GM12874 (cell line): ENCODE measurements at regions not wholly inside any gene's neighbourhood (a gene's known extent, or its start where the extent isn't known, plus 50 kb on each side); places are given as distances from the start of the nearest gene placed in this dataset.

Experiments
- CTCF ChIP-seq: IDR thresholded peaks from 2 replicates; pipeline ENCODE4 v1.5.1; 2011; ENCODE audit warnings: low read depth, mild to moderate bottlenecking, control low read depth, low read length, moderate library complexity; ENCODE audit not compliant: insufficient read depth

GRCh38 chr16:8299635-8300034 is 290.7 kb downstream of the TMEM114 start:
- no peak for TF ChIP-seq CTCF

GRCh38 chr16:8295513-8296237 is 294.6 kb downstream of the TMEM114 start:
- no peak for TF ChIP-seq CTCF

GRCh38 chr16:8293413-8293812 is 296.9 kb downstream of the TMEM114 start:
- TF ChIP-seq CTCF, result no peak

- no peak for TF ChIP-seq CTCF
Measured at GRCh38 chr16:8292271-8292670, 298.0 kb downstream of the TMEM114 start.

GRCh38 chr16:8286348-8286747 is 304.0 kb downstream of the TMEM114 start:
- TF ChIP-seq CTCF, result no peak

DNA sequence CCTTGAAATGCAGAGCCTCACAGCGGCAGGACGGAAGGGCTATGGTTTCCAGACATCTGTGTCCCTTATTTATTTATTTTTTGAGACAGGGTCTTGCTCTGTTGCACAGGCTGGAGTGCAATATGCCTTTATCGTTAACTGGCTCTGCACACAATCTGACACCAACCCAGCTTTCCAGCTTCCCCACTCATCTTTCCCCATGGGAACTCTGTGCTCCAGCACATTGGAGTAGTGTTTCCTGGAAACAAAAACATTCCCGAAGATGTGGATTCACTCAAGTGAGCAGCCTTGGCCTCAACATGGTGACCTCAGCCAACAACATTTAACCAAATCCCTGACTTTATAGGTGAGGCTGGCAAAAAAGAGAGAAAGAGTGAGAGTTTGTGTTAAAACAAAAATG is 307.1 kb downstream of the TMEM114 start:
- TF ChIP-seq CTCF, result no peak

DNA sequence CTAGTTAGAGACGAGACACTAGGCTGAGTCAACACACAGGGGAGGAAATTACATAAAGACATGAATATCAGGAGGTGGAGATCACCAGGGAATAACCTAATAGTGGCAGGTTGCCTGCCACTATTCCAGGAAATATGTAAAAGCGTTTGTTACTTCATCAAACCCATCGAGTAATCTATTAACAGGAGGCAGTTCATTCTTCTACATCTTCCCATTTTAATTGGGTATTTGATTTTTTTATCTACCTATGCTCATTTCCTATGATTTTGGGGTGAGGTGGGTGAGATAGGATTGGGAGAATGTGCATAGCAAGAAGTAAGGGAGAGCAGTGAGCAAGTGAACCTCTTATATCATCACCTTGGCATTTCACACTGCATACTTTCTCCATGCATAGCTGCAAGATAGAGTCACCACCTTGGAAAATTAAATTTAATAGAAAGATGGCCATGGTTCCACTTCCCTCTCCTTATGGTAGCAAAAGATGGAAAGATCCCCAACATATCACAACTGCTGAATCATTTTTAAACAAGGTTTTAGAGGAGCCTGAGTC is 312.2 kb downstream of the TMEM114 start:
- TF ChIP-seq CTCF, result no peak

- TF ChIP-seq CTCF, result no peak
Measured at GRCh38 chr16:8271344-8271743, 319.0 kb downstream of the TMEM114 start.
